HAP-1 (cell line): ENCODE measurements at regions not wholly inside any gene's neighbourhood (a gene's known extent, or its start where the extent isn't known, plus 50 kb on each side); places are given as distances from the start of the nearest gene placed in this dataset.
"Not testable (repeated sequence)": the region's sequence is repeated elsewhere in the genome, so short reads cannot be mapped to it uniquely, and the experiment has no call there.

Experiments used
- DNase-seq, 2 experiments: peaks; one replicate each; pipeline ENCODE4 v3.0.0-alpha.2; 2016 to 2020; ENCODE audit warnings: low spot score in 2 of 2
- H3K27me3 ChIP-seq: fragments of 250-450 bp; sonication (Bioruptor Pico); 2 replicates; pipeline ENCODE4 v1.5.1; 2020; ENCODE audit warnings: low read depth, mild to moderate bottlenecking, moderate library complexity
- H3K36me3 ChIP-seq: fragments of 250-450 bp; sonication (Bioruptor Pico); replicated peaks from 2 replicates; pipeline ENCODE4 v1.5.1; 2020; ENCODE audit warnings: mild to moderate bottlenecking
- H3K4me1 ChIP-seq: fragments of 250-450 bp; sonication (Bioruptor Pico); 2 replicates; pipeline ENCODE4 v1.5.1; 2020; ENCODE audit warnings: mild to moderate bottlenecking
- H3K4me3 ChIP-seq: fragments of 250-450 bp; sonication (Bioruptor Pico); 2 replicates; pipeline ENCODE4 v1.5.1; 2020; ENCODE audit warnings: mild to moderate bottlenecking, moderate library complexity
- H3K9me3 ChIP-seq: fragments of 250-450 bp; sonication (Bioruptor Pico); 2 replicates; pipeline ENCODE4 v1.5.1; 2020; ENCODE audit warnings: mild to moderate bottlenecking, moderate library complexity
- in situ Hi-C: fragments of 300-500 bp; cut with MboI; formaldehyde crosslinking; loops from 3 replicates; pipeline ENCODE4 v1.14.3; 2020; ENCODE audit warnings: low sequenced_read_pairs, inconsistent platforms, mixed read lengths

- H3K4me3 ChIP-seq = no peak overlapping the region
- H3K27me3 ChIP-seq = peaks cover under 1% of the 10 kb centered on the region; the same call in 1 of the 2 replicates
- no peak for DNase-seq
- no peaks in the 10 kb centered on the region for H3K4me1 ChIP-seq
- H3K36me3 ChIP-seq = no peaks in the 10 kb centered on the region
- in situ Hi-C loops = no loop called here
- no peaks in the 10 kb centered on the region for H3K9me3 ChIP-seq
These were observed 79.0 kb upstream of the CTDP1 start for GRCh38 chr18:79600596-79600995.

GRCh38 chr18:79601234-79601633 lies 78.4 kb upstream of the CTDP1 start:
- no peaks in the 10 kb centered on the region; the same call in 1 of the 2 replicates for H3K27me3 ChIP-seq
- H3K36me3 ChIP-seq = no peaks in the 10 kb centered on the region
- DNase-seq = no peak
- no peaks in the 10 kb centered on the region for H3K9me3 ChIP-seq
- in situ Hi-C loops = no loop called here
- no peaks in the 10 kb centered on the region for H3K4me1 ChIP-seq
- H3K4me3 ChIP-seq = no peak overlapping the region

- H3K4me1 ChIP-seq = no peaks in the 10 kb centered on the region
These were observed 76.0 kb upstream of the CTDP1 start for GRCh38 chr18:79603321-79604204.

GRCh38 chr18:79604205-79604912 lies 75.2 kb upstream of the CTDP1 start:
- H3K27me3 ChIP-seq = no peaks in the 10 kb centered on the region
- H3K36me3 ChIP-seq = no peaks in the 10 kb centered on the region
- no peaks in the 10 kb centered on the region for H3K4me1 ChIP-seq
- no peaks in the 10 kb centered on the region for H3K9me3 ChIP-seq
- in situ Hi-C loops = no loop called here
- DNase-seq = no peak
- H3K4me3 ChIP-seq = no peak overlapping the region

More at GRCh38 chr18:79603321-79604204, 76.0 kb upstream of the CTDP1 start:
- DNase-seq = no peak
- no peaks in the 10 kb centered on the region for H3K9me3 ChIP-seq
- in situ Hi-C loops = no loop called here
- H3K36me3 ChIP-seq = no peaks in the 10 kb centered on the region
- no peak overlapping the region for H3K4me3 ChIP-seq
- no peaks in the 10 kb centered on the region for H3K27me3 ChIP-seq

- in situ Hi-C loops = no loop called here
- Histone ChIP-seq H3K4me1 (no peaks in the 10 kb centered on the region), H3K27me3 (no peaks in the 10 kb centered on the region), H3K4me3 (no peak overlapping the region), H3K9me3 (no peaks in the 10 kb centered on the region), H3K36me3 (no peaks in the 10 kb centered on the region)
- no peak for DNase-seq
These were observed 74.4 kb upstream of the CTDP1 start for GRCh38 chr18:79604913-79605880.

GRCh38 chr18:79606071-79606470 lies 73.5 kb upstream of the CTDP1 start:
- H3K4me3 ChIP-seq, in situ Hi-C loops, H3K9me3 ChIP-seq, DNase-seq, H3K4me1 ChIP-seq, H3K36me3 ChIP-seq, H3K27me3 ChIP-seq: not testable (repeated sequence)

GRCh38 chr18:79606621-79607331 lies 72.8 kb upstream of the CTDP1 start:
- in situ Hi-C loops = no loop called here
- Histone ChIP-seq H3K4me1 (no peaks in the 10 kb centered on the region), H3K4me3 (no peak overlapping the region), H3K9me3 (no peaks in the 10 kb centered on the region), H3K27me3 (no peaks in the 10 kb centered on the region), H3K36me3 (no peaks in the 10 kb centered on the region)
- no peak for DNase-seq

- H3K36me3 ChIP-seq = no peaks in the 10 kb centered on the region
- H3K4me1 ChIP-seq = no peaks in the 10 kb centered on the region
- in situ Hi-C loops = no loop called here
- H3K9me3 ChIP-seq = no peaks in the 10 kb centered on the region
- no peaks in the 10 kb centered on the region for H3K27me3 ChIP-seq
- H3K4me3 ChIP-seq = no peak overlapping the region
- DNase-seq = no peak
These were observed 72.1 kb upstream of the CTDP1 start for GRCh38 chr18:79607361-79607952.

GRCh38 chr18:79608069-79608468 lies 71.5 kb upstream of the CTDP1 start:
- Histone ChIP-seq H3K9me3 (no peaks in the 10 kb centered on the region), H3K4me3 (no peak overlapping the region), H3K27me3 (no peaks in the 10 kb centered on the region), H3K4me1 (no peaks in the 10 kb centered on the region), H3K36me3 (no peaks in the 10 kb centered on the region)
- DNase-seq = no peak
- in situ Hi-C loops = no loop called here

- Histone ChIP-seq H3K27me3 (no peaks in the 10 kb centered on the region), H3K9me3 (no peaks in the 10 kb centered on the region), H3K4me1 (no peaks in the 10 kb centered on the region), H3K4me3 (no peak overlapping the region), H3K36me3 (no peaks in the 10 kb centered on the region)
- DNase-seq = no peak
- in situ Hi-C loops = no loop called here
These were observed 71.1 kb upstream of the CTDP1 start for GRCh38 chr18:79608535-79608934.

- H3K36me3 ChIP-seq = no peaks in the 10 kb centered on the region
- in situ Hi-C loops = no loop called here
- H3K9me3 ChIP-seq = no peaks in the 10 kb centered on the region
- DNase-seq = no peak
- no peak overlapping the region for H3K4me3 ChIP-seq
- H3K27me3 ChIP-seq = no peaks in the 10 kb centered on the region
- no peaks in the 10 kb centered on the region for H3K4me1 ChIP-seq
These were observed 70.6 kb upstream of the CTDP1 start for GRCh38 chr18:79608999-79609461.

- Histone ChIP-seq H3K4me1 (no peaks in the 10 kb centered on the region), H3K9me3 (no peaks in the 10 kb centered on the region), H3K36me3 (no peaks in the 10 kb centered on the region), H3K27me3 (no peaks in the 10 kb centered on the region), H3K4me3 (no peak overlapping the region)
- in situ Hi-C loops = no loop called here
- no peak for DNase-seq
These were observed 69.7 kb upstream of the CTDP1 start for GRCh38 chr18:79609841-79610281.
